ENCODE measurements at regions not wholly inside any gene's neighbourhood (a gene's known extent, or its start where the extent isn't known, plus 50 kb on each side); places are given as distances from the start of the nearest gene placed in this dataset.

- TF ChIP-seq EZH2 (IDR thresholded peaks at IDR 0.05; ENCODE audit: borderline replicate concordance, low read depth, low read length, severe bottlenecking), result no peak
- no peak for TF ChIP-seq CTCF (IDR thresholded peaks at IDR 0.05; ENCODE audit: borderline replicate concordance, extremely low read depth, low read length, poor library complexity, severe bottlenecking)
These were observed 472.5 kb upstream of the SEMA3D start for GRCh38 chr7:85659364-85659763.
